CD4-positive, alpha-beta T cell (primary cell): ENCODE measurements at regions not wholly inside any gene's neighbourhood (a gene's known extent, or its start where the extent isn't known, plus 50 kb on each side); places are given as distances from the start of the nearest gene placed in this dataset.

Source experiments
- ATAC-seq: fragments of 200-7000 bp; cut with Tn5 transposase; one replicate; pipeline ENCODE4 v1.10.0; 2022; ENCODE audit warnings: mild to moderate bottlenecking; ENCODE audit not compliant: poor library complexity
- CTCF ChIA-PET: fragments of 350-600 bp; sonication (Branson Sonifier 250); formaldehyde crosslinking; loops from one replicate; lab custom pipeline; 2021; ENCODE audit warnings: antibody characterized with exemption, inconsistent platforms; lab: Charles Lee
- POLR2A ChIA-PET: fragments of 350-600 bp; sonication (Branson Sonifier 250); formaldehyde crosslinking; loops from one replicate; lab custom pipeline; 2021; ENCODE audit warnings: antibody characterized with exemption, inconsistent platforms; lab: Charles Lee
- DNase-seq, 14 experiments: peaks; one replicate each; pipeline ENCODE4 v3.0.0-alpha.2; 2013 to 2020; ENCODE audit warnings: mixed read lengths in 2 of 14
- H3K27ac ChIP-seq, 2 donors: one replicate each; pipeline versions ENCODE4 v1.5.1 to v1.7.0; 2013; ENCODE audit warnings: low read length in 2 of 2, low read depth in 1 of 2, mild to moderate bottlenecking in 1 of 2
- H3K27me3 ChIP-seq, 2 experiments: 1 replicate in 1 of 2; 2 replicates in 1 of 2; pipeline versions ENCODE4 v1.6.1 to v1.7.0; 2013; ENCODE audit warnings: low read length in 2 of 2, control low read depth in 1 of 2, mild to moderate bottlenecking in 1 of 2, moderate library complexity in 1 of 2; ENCODE audit not compliant: insufficient read depth in 2 of 2, control insufficient read depth in 1 of 2
- H3K36me3 ChIP-seq: one replicate; pipeline ENCODE4 v1.6.1; 2013; ENCODE audit warnings: low read length, control low read depth; ENCODE audit not compliant: insufficient read depth
- H3K4me1 ChIP-seq: one replicate; pipeline ENCODE4 v1.6.1; 2013; ENCODE audit warnings: low read length, control low read depth; ENCODE audit not compliant: insufficient read depth
- H3K4me3 ChIP-seq: one replicate; pipeline ENCODE4 v1.5.1; 2013; ENCODE audit warnings: mild to moderate bottlenecking, low read length, moderate library complexity
- H3K9me3 ChIP-seq, 2 experiments: 1 replicate in 1 of 2; 2 replicates in 1 of 2; pipeline versions ENCODE4 v1.6.1 to v1.7.0; 2013; ENCODE audit warnings: low read length in 2 of 2, mild to moderate bottlenecking in 2 of 2, control low read depth in 1 of 2, moderate library complexity in 1 of 2; ENCODE audit not compliant: control insufficient read depth in 1 of 2, insufficient read depth in 1 of 2
- H3K27ac Mint-ChIP-seq: one replicate; pipeline ENCODE4 v1.8.0; 2020; ENCODE audit warnings: mixed read lengths
- H3K27me3 Mint-ChIP-seq: one replicate; pipeline ENCODE4 v1.8.0; 2021; ENCODE audit warnings: mixed read lengths
- H3K36me3 Mint-ChIP-seq: one replicate; pipeline ENCODE4 v1.8.0; 2021; ENCODE audit warnings: low read depth, mixed read lengths
- H3K4me1 Mint-ChIP-seq: one replicate; pipeline ENCODE4 v1.8.0; 2021; ENCODE audit warnings: low read depth, mixed read lengths
- H3K4me3 Mint-ChIP-seq: one replicate; pipeline ENCODE4 v1.8.0; 2020; ENCODE audit warnings: mild to moderate bottlenecking, mixed read lengths
- H3K9me3 Mint-ChIP-seq: one replicate; pipeline ENCODE4 v1.8.0; 2020; ENCODE audit warnings: mixed read lengths
- intact Hi-C, 2 experiments: fragments of 100-400 bp; cut with DNase I in 1 of 2; cut with micrococcal nuclease in 1 of 2; formaldehyde crosslinking; loops; one replicate each; pipeline versions ENCODE4 v1.15.1 to v1.9.0; 2023 to 2025; cut with DNase I, micrococcal nuclease
- TF ChIP-seq, protein P1 (sequence below): fragments of 200-600 bp; IDR thresholded peaks from one replicate; pipeline ENCODE4 v1.8.0; 2022; ENCODE audit warnings: antibody characterized with exemption, mild to moderate bottlenecking

DNA sequence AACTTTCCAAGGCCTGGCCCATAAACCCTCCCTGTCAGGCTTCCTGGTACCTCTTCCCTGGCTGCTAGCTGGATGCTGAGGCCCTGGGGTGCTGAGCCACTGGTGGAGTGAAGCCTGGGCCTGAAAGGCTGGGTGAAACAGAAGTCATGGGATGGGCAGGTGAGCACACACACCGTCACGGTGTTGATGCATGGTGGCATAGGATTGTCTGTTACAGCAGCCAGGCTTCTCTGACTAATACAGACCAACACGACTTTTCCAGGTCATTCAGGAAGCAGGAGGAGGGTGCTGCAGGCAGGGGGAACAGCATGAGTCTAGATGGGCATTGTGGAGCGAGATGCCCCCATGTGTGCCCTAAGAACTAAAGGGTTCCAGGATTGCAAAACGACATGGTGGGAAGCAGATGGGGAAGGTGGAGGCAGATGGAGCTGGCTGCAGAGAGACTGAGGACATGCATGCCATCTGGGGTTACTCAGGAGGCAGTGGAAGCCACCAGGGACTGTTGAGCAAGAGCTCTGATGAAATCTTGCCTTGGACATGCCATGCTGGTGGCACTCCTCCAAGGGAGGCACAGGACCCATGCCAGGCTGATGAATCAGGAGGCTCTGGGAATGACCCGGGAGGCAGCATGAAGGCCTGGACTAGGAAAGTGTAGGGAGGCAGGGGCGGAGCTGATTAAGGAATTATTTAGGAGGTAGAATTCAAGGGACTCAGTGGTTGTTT, 480.9 kb downstream of the TSN start:
- ChIA-PET CTCF (no interaction called here), POLR2A (no interaction called here)
- Mint-ChIP-seq H3K27me3 (no peaks in the 10 kb centered on the region), H3K4me3 (no peak overlapping the region), H3K4me1 (no peaks in the 10 kb centered on the region), H3K36me3 (no peaks in the 10 kb centered on the region), H3K9me3 (no peaks in the 10 kb centered on the region), H3K27ac (no peak overlapping the region)
- H3K4me3 ChIP-seq: no peak overlapping the region
- no peak for ATAC-seq
- H3K27me3 ChIP-seq: no peaks in the 10 kb centered on the region
- H3K9me3 ChIP-seq: no peaks in the 10 kb centered on the region
- no peak for DNase-seq
- H3K4me1 ChIP-seq: no peaks in the 10 kb centered on the region
- intact Hi-C loops: no loop called here
- no peak overlapping the region for H3K27ac ChIP-seq
- TF ChIP-seq, protein P1, sequence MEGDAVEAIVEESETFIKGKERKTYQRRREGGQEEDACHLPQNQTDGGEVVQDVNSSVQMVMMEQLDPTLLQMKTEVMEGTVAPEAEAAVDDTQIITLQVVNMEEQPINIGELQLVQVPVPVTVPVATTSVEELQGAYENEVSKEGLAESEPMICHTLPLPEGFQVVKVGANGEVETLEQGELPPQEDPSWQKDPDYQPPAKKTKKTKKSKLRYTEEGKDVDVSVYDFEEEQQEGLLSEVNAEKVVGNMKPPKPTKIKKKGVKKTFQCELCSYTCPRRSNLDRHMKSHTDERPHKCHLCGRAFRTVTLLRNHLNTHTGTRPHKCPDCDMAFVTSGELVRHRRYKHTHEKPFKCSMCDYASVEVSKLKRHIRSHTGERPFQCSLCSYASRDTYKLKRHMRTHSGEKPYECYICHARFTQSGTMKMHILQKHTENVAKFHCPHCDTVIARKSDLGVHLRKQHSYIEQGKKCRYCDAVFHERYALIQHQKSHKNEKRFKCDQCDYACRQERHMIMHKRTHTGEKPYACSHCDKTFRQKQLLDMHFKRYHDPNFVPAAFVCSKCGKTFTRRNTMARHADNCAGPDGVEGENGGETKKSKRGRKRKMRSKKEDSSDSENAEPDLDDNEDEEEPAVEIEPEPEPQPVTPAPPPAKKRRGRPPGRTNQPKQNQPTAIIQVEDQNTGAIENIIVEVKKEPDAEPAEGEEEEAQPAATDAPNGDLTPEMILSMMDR: no peak
- H3K36me3 ChIP-seq: no peaks in the 10 kb centered on the region

DNA sequence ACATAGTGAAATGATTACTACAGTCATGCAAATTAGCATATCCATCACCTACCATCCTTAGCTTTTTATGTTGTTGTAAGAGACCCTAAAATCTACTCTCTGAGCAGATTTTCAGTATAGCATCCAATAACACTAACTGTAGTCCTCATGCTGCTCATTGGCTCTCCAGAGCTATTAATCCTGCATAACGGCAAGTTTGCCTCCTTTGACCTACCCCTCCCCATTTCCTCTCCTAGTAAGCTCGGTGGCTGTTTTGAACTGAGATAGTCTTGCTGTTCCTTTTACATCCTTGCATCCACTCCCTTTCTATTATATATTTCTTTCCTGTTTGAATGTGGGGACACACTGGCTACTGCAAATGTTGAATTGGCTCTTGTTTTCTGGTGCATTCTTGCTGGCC, 481.5 kb downstream of the TSN start:
- Histone ChIP-seq H3K4me1 (no peaks in the 10 kb centered on the region), H3K9me3 (no peaks in the 10 kb centered on the region), H3K27me3 (no peaks in the 10 kb centered on the region), H3K36me3 (no peaks in the 10 kb centered on the region), H3K27ac (no peak overlapping the region), H3K4me3 (no peak overlapping the region)
- no peaks in the 10 kb centered on the region for H3K4me1 Mint-ChIP-seq
- CTCF ChIA-PET: no interaction called here
- no peaks in the 10 kb centered on the region for H3K36me3 Mint-ChIP-seq
- ATAC-seq (no peak), DNase-seq (no peak)
- H3K27me3 Mint-ChIP-seq: no peaks in the 10 kb centered on the region
- H3K4me3 Mint-ChIP-seq: no peak overlapping the region
- TF ChIP-seq, protein P1: no peak
- intact Hi-C loops: no loop called here
- POLR2A ChIA-PET: no interaction called here
- no peaks in the 10 kb centered on the region for H3K9me3 Mint-ChIP-seq
- H3K27ac Mint-ChIP-seq: no peak overlapping the region

DNA sequence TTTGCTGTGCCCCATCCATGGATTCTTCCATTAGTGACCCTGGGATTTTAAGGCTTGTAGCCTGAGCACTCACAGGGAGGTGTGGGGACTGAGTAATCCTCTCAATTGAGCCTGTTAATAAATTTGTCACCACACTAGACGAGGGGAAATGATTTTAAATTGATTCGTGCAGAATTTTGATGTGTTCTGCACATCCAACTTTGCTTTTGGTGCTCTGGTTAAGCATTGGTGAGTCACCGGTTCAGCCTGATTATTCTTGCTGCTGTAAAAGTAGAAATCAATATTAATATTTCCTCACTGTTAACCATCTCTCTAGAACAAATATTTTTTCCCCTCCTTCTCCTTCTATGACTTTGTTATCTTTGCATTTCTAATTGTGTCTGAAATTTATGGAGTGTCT, 482.0 kb downstream of the TSN start:
- no peaks in the 10 kb centered on the region for H3K9me3 Mint-ChIP-seq
- TF ChIP-seq, protein P1: no peak
- no peaks in the 10 kb centered on the region for H3K4me1 Mint-ChIP-seq
- ATAC-seq (no peak), DNase-seq (no peak)
- H3K27ac Mint-ChIP-seq: no peak overlapping the region
- no peaks in the 10 kb centered on the region for H3K27me3 Mint-ChIP-seq
- no peak overlapping the region for H3K4me3 ChIP-seq
- H3K27ac ChIP-seq: no peak overlapping the region
- H3K9me3 ChIP-seq: no peaks in the 10 kb centered on the region
- H3K36me3 ChIP-seq: no peaks in the 10 kb centered on the region
- no peaks in the 10 kb centered on the region for H3K36me3 Mint-ChIP-seq
- H3K4me1 ChIP-seq: no peaks in the 10 kb centered on the region
- no peak overlapping the region for H3K4me3 Mint-ChIP-seq
- CTCF ChIA-PET: no interaction called here
- no peaks in the 10 kb centered on the region for H3K27me3 ChIP-seq
- POLR2A ChIA-PET: no interaction called here
- intact Hi-C loops: no loop called here
